Astrocyte of the cerebellum (primary cell): ENCODE measurements at regions not wholly inside any gene's neighbourhood (a gene's known extent, or its start where the extent isn't known, plus 50 kb on each side); places are given as distances from the start of the nearest gene placed in this dataset.

ENCODE experiments used
- DNase-seq: peaks from one replicate; pipeline ENCODE4 v3.0.0-alpha.2; 2011; ENCODE audit warnings: low read depth
- H3K4me3 ChIP-seq: 2 replicates; pipeline ENCODE4 v1.5.1; 2011; ENCODE audit warnings: mild to moderate bottlenecking, low read depth, low read length, moderate library complexity
- in situ Hi-C: cut with HindIII; loops from 2 replicates; pipeline ENCODE4 v1.10.0; 2017; ENCODE audit warnings: low sequenced_read_pairs
- TF ChIP-seq, protein P1 (sequence below): IDR thresholded peaks from 2 replicates; pipeline ENCODE4 v1.5.1; 2012; ENCODE audit warnings: low read length, low read depth, moderate library complexity, mild to moderate bottlenecking; ENCODE audit errors: missing control alignments

DNA sequence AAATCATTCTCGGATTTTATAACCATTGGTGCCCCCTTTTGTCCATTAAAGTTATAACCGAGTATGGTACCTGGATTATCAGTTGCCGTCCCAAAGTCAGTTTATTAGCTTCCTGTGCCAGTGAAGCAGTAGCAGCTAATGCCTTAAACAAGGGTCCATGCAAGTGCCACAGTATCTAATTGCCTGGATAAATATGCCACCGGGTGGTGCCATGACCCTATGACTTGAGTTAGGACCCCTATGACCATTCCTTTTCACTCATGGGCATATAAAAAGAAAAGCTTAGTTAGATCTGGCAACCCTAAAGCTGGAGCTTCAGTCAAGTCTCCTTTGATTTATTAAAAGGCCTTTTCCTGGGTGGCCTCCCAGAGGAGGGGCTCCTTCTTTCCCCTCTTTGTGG lies 1314.6 kb downstream of the TMEM121 start:
- TF ChIP-seq, protein P1, sequence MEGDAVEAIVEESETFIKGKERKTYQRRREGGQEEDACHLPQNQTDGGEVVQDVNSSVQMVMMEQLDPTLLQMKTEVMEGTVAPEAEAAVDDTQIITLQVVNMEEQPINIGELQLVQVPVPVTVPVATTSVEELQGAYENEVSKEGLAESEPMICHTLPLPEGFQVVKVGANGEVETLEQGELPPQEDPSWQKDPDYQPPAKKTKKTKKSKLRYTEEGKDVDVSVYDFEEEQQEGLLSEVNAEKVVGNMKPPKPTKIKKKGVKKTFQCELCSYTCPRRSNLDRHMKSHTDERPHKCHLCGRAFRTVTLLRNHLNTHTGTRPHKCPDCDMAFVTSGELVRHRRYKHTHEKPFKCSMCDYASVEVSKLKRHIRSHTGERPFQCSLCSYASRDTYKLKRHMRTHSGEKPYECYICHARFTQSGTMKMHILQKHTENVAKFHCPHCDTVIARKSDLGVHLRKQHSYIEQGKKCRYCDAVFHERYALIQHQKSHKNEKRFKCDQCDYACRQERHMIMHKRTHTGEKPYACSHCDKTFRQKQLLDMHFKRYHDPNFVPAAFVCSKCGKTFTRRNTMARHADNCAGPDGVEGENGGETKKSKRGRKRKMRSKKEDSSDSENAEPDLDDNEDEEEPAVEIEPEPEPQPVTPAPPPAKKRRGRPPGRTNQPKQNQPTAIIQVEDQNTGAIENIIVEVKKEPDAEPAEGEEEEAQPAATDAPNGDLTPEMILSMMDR, result no peak
- in situ Hi-C loops, result no loop called here
- DNase-seq, result no peak
- H3K4me3 ChIP-seq, result no peak overlapping the region

DNA sequence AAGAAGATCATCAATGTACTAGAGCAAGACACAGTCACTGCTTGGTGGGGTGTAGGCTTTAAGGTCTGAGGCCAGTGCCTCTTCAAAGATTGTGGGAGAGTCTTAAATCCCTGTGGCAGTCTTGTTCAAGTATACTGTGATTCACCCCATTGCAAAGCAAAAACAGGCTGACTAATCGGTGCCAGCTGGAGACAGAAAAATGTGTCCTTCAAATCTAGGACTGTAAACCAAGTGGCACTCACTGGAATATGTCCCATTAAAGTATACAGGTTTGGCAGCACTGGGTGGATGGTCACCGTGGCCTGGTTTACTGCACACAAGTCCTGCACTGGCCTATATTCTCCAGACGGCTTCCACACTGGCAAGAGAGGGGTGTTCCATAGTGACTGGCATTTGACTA lies 1315.3 kb downstream of the TMEM121 start:
- TF ChIP-seq, protein P1, result no peak
- H3K4me3 ChIP-seq, result no peak overlapping the region
- DNase-seq, result no peak
- in situ Hi-C loops, result no loop called here

DNA sequence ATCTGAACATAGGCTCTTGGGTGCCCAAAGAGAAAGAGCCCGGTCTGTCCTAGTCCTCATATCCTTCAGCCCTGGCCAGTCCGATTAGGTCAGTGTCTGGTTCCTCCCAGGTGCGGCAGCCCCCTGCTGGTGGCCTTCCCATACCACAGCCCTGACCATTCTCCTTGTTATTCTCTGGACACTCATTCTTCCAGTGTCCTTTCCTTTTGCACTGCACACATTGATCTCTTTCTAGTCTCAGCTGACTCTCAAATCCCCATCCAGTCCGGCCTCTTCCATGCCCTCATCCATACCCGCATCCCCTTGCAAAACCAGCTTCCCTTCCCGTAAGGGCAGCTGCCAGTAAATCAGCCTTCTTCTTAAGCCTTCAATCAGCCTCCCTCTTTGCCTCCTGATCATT lies 1316.3 kb downstream of the TMEM121 start:
- no peak overlapping the region for H3K4me3 ChIP-seq
- no peak for DNase-seq
- TF ChIP-seq, protein P1, result no peak
- in situ Hi-C loops, result no loop called here

DNA sequence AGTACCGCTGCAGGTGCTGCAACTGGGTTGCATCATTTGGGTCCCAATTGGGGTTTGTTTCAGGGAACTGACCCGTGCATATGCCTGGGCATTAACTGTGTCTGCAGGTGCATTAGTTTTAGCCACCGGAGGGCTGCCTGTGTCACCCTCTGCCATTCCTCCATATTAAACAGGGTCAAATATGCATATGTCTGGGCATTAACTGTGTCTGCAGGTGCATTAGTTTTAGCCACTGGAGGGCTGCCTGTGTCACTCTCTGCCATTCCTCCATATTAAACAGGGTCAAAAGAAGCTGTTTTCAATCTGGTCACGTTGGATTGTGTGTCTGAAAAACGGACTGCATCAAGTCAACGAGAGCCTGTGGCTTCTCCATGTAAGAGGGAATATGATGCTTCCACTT lies 1317.0 kb downstream of the TMEM121 start:
- in situ Hi-C loops, result no loop called here

DNA sequence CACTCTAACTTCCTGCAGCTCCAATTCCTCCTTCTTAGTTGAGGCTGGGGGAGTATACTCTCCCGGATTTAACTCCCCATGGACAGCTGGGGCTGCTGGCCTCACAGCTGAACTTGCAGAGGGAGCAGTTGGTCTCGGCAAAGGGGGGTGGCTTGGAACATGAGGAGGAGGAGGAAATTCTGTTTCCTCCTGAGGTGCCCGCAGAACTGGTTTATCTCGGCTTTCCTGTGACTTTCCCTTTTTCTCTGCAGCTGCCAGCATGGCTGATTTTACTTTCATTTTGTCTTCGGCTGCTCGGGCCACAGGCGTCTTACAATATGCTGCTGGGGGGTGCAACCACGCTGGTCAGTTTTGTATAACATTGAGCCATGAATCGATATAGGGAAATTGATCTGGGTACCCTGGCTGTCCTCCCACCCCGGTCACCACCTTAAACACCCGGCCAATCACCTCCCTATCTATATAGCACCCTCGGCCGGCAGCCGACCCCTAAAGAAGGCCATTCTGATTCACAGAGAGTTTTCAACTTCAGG lies 1317.6 kb downstream of the TMEM121 start:
- DNase-seq, result no peak
- no peak overlapping the region for H3K4me3 ChIP-seq
- TF ChIP-seq, protein P1, result no peak
- in situ Hi-C loops, result no loop called here

More for the DNA sequence above, 1317.0 kb downstream of the TMEM121 start:
- no peak overlapping the region for H3K4me3 ChIP-seq
- no peak for DNase-seq
- TF ChIP-seq, protein P1, result no peak

DNA sequence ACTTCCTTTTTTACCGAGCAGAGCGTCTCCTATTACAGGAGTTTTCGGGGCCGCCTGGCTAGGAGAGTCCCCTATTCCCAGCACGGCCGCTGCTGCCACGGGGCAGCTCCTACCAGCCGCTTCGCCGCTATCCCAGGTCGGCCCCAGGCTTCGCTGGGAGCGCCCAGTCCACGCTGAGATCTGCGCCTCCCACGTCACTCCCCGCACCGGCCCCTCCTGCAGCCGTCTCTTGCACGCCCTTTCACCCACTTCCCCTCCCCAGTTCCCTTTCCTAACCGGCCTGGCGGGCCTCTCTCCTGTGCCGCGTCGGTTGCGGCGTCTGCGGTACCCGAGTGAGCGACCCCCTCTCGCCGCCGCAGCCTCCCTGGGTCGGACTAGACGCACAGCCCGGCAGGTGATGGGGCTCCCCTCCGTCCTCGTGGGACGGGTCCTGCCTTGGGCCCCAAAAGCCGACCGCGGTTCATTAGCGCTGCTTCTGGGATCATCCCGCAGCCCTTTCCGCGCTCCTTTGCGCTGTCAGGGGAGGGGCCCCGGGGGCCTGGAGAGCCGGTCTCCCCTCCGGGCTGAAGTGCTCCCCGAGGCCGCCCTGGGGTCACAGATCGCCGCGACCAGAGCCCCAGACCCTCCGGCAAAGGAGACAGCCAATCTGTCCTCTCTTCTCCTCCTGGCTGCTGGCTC lies 1318.4 kb downstream of the TMEM121 start:
- in situ Hi-C loops, result no loop called here
- H3K4me3 ChIP-seq, result no peak overlapping the region
- TF ChIP-seq, protein P1, result no peak
- no peak for DNase-seq
